ENCODE measurements at regions not wholly inside any gene's neighbourhood (a gene's known extent, or its start where the extent isn't known, plus 50 kb on each side); places are given as distances from the start of the nearest gene placed in this dataset.

DNA sequence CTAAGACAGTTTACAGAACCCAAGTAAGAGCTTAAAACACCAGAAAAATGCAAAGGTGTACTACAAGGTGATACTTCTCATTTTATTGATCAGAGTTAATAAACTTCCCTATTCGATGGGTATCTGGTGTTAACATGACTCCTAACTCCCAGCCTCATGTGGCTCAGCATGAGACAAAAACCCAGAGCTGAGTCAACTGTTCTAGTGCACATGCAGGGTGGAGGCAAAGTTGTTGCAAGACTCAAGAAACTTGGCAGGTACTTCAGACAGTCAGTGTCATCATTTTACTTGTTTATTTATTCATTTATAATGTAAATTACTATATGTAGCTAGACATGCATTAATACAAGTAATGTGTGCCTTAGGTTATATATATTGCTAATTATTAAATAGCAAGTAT lies 216.6 kb upstream of the DSEL start:
- TF ChIP-seq CTCF (IDR thresholded peaks at IDR 0.05) (no peak), POLR2A (IDR thresholded peaks at IDR 0.05) (no peak), EP300 (IDR thresholded peaks at IDR 0.05; ENCODE audit: low read depth) (no peak)
